ENCODE measurements at regions not wholly inside any gene's neighbourhood (a gene's known extent, or its start where the extent isn't known, plus 50 kb on each side); places are given as distances from the start of the nearest gene placed in this dataset.

DNA sequence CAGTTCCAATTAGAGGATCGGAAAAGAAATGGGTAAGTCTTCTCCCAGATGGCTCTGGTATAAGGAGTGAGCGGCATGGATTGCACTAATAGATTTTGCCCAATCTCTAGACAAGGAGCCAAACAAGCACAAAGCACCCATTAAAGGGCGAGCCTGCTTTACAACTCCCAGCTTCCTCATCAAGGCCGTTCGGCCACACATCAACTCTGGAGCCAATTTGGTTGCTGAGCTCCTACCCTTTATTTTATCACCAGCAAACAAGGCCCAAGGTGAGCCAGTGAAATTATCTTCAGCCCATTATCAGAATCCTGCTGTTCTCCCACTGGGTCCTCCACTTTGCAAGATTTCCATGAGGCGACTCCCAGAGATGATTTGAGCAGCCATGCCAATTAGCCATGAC, 292.2 kb upstream of the NPVF start:
- no peak for DNase-seq

DNA sequence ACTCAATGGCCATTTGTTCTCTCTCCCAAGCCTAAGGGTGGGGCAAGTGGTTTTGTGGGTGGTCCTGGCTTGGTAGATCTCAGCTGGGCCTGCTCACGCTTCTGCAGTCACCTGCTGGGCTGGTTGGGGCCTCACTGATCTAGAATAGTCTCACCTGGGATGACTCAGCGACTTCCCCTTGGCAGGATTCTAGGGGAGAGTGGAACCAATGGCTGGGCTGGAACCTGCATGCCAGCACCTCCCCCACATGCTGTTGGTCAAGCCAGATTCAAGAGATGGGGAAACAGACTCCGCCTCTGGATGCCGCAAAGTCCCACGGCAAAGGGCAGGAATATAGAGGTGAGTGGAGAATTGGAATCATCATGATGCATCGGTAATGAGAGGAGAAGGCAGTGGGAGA, 292.9 kb upstream of the NPVF start:
- DNase-seq, result no peak

DNA sequence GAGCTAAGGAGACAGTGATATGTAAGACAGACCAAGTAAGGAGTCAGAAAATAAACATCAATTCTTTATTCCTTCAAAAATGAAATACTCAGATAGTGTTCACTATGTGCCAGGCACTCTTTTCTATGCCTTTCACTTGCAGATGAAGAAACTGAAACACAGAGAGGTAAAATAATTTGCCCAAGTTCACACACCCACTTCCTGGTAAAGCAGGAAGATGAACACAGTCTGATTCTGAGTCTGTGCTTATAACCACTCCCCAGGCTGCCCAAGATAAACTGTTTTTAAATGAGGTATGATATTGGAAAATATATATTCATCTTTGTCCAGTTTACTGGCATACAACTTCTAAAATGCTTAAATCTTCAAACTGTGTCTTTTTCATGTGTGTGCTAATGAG, 294.4 kb upstream of the NPVF start:
- no peak for DNase-seq

DNA sequence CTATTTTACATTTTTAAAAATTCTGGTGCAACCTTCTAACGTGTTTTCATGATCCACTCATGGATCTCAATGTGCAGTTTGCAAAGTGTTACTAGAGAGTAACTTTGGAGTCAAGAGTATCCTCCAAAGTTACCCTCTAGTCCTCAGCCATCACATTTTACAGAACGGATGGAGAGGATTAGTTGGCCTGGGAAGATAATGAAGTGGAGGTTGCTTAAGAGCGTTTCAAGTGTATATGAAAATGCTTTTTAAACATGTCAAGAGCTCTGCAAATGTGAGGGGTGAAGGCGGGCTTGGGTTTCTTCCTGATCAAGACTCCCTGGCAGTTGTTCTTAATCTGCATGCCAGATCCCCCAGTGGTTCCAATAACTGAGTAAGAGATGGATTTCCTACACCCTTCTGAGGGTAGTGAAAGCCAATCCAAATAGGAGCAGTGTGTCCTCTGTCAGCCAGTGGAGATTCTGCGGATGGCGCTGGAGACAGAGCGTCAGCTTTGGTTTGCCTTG, 299.4 kb upstream of the NPVF start:
- no peak for DNase-seq

DNA sequence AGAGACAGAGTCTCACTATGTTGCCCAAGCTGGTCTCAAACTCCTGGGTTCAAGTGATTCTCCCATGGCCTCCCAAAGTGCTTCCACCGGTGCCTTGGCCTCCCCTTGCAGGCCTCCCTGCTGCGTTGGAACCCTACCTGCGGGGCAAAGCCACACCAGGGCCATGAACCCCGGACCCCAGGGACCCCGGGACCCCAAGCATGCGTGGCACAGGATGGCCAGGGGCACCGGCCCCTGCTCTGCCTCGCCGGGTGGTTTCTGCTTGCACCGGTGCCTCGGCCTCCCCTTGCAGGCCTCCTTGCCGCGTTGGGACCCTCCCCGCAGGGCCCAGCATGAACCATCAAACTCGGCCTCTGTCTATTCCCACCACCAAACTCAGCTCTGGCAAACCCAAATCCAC, 301.0 kb upstream of the NPVF start:
- no peak for DNase-seq

DNA sequence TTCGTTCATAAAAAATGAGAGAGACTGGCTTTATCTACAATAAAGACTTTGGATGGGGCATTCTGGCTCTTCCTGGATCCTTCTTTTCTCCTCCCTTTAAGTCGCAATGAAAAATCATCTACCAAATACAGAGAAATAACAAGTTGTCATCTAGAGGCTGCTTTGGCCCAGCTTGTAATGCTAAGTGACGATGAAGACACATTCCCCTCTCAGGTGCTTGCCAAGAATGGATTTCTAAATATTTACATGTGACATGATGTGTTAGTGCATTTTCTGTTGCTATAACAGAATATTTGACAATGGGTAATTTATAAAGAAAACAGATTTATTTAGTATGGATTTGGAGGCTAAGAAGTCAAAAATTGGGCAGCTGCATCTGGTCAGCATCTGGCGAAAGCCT, 308.6 kb upstream of the NPVF start:
- no peak for DNase-seq

DNA sequence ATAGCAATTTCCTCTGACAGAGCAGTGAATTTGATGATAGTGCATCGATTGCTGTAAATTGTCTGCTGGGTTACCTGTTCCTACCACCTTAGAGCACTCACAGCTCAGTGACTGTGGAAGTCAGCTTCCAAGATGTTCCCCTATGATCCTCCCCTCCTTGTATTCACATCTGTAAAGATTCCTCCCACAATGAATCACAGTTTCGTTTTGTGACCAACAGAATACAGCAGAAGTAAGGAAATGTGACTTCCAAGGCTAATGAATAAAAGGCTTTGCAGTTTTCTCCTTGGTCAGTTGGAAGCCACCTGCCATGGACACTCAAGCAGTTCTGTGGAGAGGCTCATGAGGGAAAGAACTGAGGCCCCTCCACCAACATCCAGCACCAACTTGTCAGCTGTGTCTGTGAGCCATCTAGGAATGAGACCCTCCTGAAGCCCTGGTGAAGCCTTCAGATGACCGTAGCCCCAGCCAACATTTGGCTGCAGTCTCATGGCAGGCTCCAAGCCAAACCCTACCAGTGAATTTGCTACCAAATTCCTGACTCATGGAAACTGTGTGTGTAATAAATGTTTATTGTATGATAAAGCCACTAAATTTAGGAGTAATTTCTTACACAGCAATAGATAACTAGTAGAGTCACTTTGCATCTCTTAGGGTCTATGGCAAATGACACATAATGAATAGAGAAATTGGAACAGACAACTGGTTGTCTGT, 309.5 kb upstream of the NPVF start:
- no peak for DNase-seq

DNA sequence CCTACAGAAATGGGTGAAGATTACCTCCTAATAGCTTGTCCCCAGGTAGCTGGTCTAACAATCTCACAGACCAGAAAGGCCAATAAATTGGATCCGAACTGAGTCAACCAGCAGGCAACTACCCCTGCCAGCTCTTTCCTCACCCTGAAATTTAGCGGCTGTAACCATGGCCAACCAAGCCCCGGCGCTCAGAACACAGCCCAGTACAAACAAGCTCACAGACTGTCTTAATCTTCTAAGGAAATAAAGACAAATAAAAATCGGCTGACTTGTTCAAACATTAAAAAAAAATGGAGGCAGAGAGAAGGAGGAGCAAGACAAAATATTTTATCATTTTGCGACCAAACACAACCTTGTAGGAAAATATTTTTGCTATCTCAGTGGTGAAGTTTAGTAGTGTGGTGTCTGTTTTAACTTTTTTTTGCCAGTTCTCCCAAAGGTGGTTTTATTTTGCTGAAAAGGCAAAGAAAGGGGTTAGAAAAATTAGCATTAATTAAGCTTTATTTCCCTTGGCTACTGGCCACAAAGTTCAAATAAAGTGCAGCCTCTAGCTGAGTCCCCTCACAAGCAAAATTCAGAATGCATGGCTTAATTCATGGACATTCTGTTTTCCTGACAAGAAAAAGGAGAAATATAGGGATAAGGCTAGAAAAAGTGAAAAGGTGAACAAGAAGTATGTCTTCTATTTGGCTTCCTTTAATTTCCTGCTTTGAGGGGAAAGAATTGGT, 313.0 kb upstream of the NPVF start:
- no peak for DNase-seq

DNA sequence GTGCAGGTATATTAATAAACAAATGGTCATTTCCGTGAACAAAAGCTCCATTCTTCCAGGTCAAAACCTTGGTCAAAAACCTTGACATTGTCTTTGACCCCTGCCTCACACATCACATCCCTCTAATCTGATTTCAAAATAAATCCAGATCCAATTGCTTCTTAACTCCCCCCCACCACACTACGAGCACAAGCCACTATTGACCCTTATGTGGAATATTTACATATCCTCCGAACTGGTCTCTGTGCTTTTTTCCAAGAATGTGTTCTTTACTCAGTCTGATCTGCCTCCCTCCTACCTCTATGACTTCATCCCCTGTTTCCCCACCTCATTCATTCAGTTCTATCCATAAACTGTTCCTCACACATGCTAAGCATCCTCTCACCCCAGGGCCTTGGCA, 313.6 kb upstream of the NPVF start:
- DNase-seq, result no peak

DNA sequence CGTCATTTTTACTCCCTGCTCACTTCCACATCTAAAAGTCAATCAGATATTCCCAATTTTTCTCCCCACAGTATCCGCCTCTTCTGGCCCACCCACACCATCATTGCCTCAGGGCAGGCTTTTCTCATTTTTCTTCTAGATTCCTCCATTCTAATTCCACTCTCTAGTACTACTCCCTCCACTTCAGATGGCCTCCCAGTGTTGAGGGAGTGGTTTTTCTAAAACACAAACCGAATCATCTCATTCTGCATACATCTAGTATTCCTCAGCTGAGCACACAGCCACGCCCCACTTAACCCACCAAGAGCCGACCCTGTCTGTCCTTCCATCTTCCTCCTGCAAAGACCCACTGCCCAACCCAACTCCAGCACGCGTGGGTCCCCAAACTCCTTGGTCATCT, 314.9 kb upstream of the NPVF start:
- DNase-seq, result no peak

DNA sequence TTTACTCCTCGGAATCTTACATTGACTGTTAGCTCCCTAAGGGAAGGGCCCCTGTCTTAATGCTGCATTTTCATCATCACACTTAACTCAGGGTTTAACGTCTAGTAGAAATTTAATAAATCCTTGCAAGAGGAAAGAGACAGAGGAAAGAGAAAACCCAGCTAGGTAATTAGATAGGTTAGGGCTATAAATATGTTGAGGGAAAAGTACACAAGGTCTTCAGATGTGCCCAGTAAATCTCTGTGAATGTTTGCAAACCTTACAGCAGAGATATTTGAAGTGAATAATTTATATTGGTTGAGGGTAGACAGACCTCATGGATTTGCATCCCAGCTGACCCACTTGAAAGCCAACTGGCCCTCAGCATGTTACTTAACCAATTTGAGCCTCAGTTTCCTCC, 315.5 kb upstream of the NPVF start:
- DNase-seq, result no peak

DNA sequence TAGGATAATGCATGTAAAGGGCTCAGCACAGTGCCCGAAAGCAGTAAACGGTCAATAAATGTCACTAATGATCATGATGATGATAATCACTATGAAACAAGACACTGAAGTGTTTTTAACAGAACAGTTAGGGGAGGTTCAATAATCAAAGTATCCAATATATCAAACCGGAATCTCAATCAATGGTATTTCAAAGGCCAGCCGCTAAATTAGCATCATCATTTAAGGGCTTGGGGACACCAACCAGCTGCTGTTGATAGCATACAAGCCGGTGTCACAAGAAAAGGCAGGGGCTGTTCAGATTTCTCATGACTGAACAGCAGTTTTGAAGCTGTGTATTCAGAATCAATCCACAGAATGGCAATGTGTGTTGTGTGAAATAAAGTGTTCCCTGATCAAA, 316.0 kb upstream of the NPVF start:
- no peak for DNase-seq

DNA sequence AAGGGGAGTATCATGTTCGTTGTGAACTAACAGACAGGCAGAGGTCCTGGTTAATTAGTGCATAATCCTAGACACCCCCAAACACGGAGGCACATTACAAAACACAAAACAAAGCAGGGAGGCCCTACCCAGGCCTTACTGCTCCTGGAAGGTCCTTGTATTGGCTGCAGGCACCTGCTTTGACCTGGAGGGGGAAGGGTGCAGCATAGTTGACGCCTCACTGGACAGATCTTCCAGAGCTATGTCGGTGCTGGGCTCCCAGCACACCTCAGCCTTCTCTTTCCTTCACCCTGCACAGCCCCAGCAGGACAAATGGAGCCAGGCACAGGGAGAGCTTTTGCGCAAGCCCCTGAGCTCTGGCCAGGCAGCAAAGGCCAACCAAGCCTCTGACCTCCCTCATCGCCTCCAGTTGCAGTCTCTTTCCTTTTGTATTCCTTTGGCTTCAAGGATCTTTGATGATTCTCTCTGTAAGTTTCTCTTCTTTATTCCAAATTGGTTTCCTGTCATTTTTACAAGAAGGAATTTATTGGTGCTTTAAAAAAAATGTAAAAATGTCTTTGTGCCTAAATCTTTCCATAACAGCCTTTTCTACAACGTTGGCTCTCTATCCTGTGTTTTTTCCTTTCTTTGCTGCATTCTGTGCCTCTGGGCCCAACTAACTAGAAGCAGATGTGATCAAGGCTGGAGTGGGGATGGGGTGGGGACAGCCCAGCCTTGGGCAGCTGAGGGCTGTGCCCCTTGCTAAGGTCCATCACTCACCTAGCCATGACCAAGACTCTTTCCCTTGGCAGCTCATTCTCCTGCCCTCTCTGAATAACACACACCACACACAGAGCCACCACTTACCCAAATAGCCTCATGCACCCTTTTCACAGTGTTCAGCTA, 317.1 kb upstream of the NPVF start:
- DNase-seq, result no peak

DNA sequence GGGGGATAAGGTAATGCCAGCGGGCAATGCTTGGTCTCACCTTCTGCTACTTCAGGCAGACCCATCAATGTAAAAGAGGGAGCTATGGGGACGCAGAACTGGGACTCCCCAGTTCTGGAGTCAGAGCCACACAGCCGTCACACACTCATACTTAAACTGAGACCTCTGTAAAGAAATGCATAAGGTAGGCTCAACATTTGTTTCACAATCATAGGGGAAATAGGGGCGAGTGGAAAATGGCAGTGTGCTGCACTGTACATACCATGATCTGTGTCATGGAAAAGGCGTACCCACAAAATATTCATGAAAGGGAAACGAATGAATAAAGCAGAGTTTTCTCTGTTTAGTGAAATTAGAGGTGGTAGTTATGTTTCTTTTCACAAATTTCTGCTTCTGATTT, 318.0 kb upstream of the NPVF start:
- no peak for DNase-seq

DNA sequence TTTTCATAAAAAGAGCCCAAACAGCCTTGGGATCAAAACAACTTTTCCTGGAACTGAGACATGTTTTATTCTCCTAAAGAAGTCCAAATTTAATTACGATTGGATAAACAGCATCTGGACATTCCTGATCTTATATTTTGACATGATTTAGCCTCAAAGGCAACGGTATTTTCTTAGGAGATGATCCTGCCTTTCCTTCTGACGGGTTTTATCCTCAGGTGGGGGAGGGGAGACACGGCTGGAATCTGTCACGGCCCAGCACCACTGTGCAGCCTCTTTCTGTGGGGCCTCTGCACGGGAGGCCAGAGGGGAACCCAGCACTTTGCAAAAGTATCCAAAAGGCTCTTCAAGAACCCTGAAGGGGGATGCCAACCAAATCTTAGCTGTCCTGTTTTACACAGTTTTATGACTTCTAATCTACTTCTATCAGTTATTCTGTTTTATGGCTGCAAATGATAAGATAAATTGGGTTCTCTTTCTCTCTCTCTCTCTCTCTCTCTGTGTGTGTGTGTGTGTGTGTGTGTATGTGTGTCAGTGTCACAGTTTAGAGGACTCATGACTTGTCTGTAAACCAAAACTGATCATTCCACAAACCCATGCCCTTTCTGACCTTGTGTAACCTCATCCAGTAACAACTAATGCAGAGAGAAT, 321.1 kb upstream of the NPVF start:
- no peak for DNase-seq

DNA sequence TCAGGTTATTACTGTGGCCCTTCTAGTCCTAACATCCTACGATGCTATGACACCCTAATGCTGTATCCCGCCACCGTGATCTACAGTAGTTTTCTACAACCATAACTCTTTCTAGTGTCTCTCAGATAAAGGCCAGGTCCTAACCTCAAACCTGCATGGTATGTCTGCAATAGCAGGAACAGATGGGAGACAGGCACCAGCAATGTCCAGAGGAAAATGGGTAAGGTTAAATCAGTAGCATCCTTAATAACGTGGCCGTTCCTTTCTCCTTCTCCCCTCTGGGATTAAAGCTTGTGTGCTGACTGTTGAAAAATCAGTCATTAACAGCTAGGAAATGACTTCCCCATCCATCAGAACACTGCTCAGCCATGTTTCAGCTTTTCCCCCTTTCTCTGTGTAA, 321.9 kb upstream of the NPVF start:
- DNase-seq, result no peak

DNA sequence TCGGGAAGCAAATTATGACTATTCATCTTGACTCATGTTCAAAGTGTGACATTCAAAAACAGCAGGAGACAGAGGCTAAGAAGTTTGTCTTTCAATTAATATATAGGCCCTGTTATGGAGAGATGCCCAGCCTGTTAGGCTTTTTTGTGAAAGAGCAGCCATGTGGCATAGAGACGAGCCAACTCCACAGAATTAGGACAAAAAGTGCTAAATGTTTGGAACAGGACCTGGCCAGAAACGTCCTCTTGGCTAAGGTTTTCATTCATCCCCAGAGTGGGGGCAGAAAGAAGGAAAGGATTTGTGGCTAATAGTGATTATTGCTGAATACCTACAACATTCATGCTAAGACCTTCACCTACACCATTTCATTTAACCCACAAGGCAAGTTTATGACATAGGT, 324.7 kb upstream of the NPVF start:
- DNase-seq, result no peak

DNA sequence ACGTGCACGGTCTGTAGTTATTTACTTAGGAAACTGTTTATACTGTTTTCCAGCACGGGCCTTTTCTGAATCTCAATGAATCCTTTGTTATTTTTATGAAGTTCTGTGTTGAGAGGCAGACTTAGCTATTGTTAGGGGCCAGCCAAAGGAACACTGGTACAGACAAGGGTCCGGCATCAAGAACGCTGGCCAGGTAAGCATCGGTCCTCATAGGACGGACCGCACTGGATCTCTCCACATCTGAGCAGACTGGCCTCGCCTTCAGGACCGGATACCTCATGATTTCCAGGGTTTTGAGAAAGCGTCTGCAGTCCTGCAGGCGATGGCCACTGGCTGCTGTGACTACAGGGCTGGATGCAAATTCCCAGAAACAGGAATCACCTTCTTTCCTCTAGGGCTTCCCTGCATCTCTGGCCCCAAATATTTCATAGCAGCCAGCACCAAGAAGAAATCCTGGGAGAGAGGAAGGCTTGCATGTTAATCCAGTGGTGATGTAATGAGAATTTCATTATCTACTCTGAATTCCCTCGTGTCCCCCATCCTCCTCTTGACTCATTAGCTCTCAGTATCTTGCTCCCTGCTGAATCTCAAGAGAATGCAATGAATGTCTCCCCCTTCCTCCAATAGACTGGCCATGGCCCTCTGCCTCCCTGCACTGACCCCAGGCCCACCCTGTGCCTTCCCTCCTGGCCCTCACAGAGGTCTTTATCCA, 325.4 kb upstream of the NPVF start:
- DNase-seq, result no peak

DNA sequence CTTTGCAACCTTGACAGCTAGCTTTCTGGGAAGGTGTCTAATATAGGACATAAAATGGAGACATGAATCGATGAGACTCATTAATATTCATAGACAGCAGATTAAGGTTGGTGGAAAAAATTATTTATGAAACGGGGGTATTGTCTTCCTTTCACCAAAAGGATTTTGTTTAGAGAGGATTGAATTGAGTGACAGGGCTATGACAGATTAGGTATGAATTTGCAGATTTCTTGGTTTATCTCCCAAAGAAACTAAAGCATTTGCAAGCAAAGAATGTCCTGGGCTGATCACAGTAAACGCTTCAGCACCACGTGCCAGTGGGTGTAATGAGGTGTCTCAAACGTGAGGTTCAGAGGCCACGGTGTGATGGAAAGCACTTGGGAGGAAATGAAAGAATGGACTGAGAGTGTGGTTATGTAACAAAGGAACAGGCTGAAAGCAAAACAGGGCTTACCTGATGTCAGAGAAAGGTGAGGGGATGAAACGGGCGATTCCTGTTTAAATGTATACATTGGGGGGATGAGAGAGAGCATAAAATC, 329.2 kb upstream of the NPVF start:
- DNase-seq, result no peak

DNA sequence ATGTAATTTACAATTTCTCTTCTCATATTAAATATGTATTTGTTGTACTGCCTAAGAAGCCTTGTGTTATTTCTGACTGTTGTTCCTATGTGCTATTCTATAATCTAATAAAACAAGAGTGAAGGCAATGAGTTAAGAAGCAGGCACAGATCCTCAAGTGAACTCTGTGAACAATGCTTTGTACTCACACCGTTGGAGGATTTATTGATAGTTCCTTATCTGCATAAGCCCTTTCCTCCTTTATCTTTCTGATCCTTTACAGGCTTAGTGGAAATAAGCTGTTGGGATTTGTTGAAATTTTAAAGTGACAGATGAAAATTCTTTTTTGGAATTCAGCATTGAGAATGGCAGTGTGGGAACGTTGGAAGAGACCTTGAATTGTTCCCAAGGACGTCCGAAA, 329.6 kb upstream of the NPVF start:
- no peak for DNase-seq

DNA sequence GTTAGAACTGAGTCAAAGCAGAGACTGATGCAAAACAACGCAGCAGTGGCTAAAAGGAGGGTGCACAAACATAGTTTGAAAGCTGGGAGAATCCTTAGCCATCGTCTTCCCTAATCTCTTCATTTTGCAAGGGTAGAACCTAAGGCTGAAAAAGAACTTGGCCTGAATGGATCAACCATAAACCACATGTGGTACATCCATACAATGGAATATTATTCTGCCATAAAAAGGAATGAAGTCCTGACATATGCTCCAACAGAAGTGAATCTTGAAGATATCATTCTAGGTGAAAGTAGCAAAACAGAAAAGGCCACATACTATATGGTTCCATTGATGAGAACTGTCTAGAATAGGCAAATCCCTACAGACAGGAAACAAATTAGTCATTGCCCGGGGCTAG, 330.3 kb upstream of the NPVF start:
- DNase-seq, result no peak
